NCI-H1092 treated with DMSO at 0.1 percent for 48 hours (cell line): ENCODE measurements at regions not wholly inside any gene's neighbourhood (a gene's known extent, or its start where the extent isn't known, plus 50 kb on each side); places are given as distances from the start of the nearest gene placed in this dataset.

ENCODE experiments used
- DNase-seq: peaks from one replicate; lab custom pipeline; 2025; lab: John Stamatoyannopoulos, UW

GRCh38 chr17:56648321-56648720 lies 54.8 kb downstream of the NOG start:
- no peak for DNase-seq

- DNase-seq = no peak
These were observed 55.3 kb downstream of the NOG start for GRCh38 chr17:56648806-56649205.

- no peak for DNase-seq
These were observed 59.1 kb downstream of the NOG start for GRCh38 chr17:56652628-56653027.

DNA sequence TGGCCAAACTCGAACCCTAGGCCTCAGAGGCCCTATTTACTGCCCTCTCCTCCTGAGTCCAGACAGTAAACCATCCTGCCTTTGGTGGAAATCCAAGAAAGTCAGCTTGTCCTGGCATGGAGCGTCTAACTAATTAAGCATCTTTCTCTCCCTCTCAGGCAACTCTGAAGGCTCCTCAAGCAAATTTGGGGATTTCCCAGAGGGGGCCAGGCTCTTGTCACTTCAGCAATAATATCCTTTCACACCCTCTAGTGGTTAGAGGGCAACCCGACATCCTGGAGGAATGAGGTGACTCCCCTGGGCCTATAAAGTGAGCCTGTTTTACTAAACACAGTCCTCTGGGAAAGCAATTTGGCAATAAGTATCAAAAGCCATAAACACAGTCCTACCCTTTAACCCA lies 60.4 kb downstream of the NOG start:
- peak; percentile 8 for DNase-seq

- DNase-seq = no peak
These were observed 63.3 kb downstream of the NOG start for GRCh38 chr17:56656701-56657327.

DNA sequence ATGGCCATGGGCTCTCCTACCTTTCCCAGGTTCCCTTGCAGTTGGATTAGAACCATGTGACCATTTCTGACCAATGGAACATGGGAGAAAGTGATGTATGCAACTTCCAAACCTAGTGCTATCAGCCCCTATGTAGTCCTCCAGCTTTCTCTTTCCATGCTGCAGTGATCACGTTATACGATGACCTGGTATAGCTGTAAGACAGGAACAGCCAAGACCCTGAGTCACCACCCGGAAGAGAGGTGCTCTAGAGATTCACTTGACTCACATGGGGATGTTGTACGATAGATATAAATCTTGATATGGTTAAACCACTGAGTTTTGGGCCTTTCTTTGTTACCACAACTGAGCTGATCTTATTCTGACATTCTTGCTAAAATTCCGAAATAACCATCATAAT lies 65.1 kb downstream of the NOG start:
- DNase-seq = no peak

GRCh38 chr17:56659622-56660021 lies 66.1 kb downstream of the NOG start:
- DNase-seq = no peak

- DNase-seq = no peak
These were observed 68.4 kb downstream of the NOG start for GRCh38 chr17:56661906-56662305.

DNA sequence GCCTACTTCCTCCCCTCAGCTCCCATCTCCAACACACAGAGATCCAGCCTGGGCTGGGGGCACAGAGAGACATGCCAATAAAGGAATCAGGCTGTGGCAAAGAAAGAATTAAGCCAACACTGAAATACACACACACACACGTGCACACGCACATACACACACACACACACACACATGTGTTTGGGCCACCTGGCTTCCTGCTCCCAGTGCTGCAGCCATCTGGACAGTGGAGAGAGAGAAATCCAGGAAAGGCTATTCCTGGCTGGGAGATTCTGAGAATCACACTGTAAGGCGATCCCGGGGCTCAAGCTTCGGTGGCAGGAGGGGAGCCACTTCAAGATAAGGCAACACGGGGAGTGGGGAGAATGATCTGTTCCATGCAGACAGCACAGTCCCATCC lies 72.4 kb downstream of the NOG start:
- no peak for DNase-seq

- DNase-seq = no peak
These were observed 74.5 kb downstream of the NOG start for GRCh38 chr17:56667925-56668458.

- DNase-seq = no peak
These were observed 78.7 kb downstream of the NOG start for GRCh38 chr17:56672195-56672594.

DNA sequence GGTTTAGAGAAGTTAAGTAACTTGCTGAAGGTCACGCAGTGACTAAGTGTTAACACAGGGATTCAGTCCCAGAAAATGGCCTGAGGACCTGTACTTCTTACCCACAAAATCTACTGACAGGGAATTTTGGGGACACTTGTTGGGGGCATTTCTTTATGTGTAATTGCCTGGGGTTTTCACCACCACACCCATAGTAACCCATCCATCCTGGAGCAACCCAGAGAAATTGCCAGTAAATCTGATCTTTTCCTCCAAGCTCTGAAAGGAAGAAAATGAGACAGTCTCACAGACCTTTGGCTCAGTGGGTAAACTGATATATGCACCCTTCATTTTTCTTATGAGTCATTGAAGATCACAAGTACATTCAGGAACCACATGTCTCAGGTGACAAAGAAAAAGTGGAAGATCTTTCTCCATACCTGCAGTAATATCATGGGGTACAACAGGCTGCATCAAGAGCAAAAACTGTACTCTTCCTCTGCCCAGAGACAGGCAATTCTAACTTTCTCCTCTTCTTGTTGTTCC lies 81.0 kb downstream of the NOG start:
- no peak for DNase-seq

- no peak for DNase-seq
These were observed 82.6 kb downstream of the NOG start for GRCh38 chr17:56675876-56676660.

DNA sequence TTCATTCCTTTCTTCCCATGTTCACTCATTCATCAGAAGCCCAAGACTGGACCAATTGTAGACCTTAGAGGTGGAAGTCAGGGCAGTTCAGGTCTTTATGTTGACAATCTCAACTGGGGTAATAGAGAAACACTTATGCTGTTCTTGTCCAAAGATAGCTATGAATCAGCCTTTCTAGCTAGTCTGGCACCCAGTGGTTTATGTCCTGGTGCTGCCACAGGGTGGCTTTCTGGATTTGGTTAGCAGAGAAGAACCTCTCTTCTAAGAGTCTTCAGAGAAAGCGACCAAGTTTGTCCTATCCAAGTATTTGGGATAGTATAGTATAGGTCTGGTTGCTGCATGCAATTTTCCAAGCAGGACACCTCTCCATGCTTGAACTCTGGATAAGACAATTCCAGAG lies 83.3 kb downstream of the NOG start:
- no peak for DNase-seq

- DNase-seq = peak; percentile 51
These were observed 85.0 kb downstream of the NOG start for GRCh38 chr17:56678249-56679114.

GRCh38 chr17:56679115-56679776 lies 85.7 kb downstream of the NOG start:
- peak; percentile 51 for DNase-seq

DNA sequence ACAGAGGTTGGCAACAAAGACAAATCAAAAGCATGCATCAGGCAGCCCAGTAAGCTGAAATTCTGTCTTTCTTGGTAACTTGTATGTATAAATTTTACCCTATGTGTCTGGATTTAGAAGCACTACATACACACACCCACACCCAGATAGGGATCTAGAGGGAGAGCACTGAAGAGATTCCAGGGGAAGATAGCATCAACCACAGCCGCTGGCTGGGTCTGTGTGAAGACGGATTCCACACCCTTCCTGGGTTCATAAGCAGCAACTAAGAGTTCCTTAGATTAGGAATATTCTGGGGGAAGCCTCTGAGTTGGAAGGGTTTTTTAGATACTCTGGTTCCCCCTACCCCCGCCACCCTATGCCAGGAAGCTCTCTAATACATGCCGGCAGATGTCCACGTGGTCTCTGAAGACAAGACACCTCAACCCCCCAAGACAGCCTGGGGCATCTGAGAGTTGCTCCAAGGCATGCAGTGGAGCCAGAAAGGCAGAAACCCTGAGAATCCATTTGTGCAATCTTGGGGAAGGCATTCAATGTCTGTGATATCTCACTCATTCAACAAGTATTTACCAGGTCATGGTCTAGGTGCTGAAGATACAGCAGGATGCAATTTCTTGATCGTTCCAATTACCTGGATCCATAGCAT lies 86.4 kb downstream of the NOG start:
- no peak for DNase-seq

DNA sequence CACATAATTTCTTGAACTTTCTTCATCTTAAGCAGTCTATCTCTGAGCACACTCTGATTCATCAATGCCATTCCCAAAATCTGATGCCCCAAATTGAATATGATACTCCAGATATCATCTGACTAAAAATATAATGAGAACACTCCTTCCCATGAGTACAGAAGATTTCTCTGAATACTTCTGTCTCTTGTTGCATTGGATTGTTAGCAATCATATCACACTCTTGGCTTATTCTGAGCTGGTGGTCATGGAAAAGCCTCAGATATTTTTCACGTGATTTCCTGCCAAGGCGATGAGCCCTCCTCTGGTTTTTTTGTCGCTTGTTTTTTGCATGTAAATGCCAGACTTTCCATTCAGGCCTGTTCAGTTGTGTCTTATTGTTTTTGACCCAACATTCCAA lies 87.2 kb downstream of the NOG start:
- DNase-seq = no peak

GRCh38 chr17:56681561-56682266 lies 88.2 kb downstream of the NOG start:
- DNase-seq = no peak

- no peak for DNase-seq
These were observed 94.7 kb downstream of the NOG start for GRCh38 chr17:56688151-56688550.
